ENCODE measurements at regions not wholly inside any gene's neighbourhood (a gene's known extent, or its start where the extent isn't known, plus 50 kb on each side); places are given as distances from the start of the nearest gene placed in this dataset.

DNA sequence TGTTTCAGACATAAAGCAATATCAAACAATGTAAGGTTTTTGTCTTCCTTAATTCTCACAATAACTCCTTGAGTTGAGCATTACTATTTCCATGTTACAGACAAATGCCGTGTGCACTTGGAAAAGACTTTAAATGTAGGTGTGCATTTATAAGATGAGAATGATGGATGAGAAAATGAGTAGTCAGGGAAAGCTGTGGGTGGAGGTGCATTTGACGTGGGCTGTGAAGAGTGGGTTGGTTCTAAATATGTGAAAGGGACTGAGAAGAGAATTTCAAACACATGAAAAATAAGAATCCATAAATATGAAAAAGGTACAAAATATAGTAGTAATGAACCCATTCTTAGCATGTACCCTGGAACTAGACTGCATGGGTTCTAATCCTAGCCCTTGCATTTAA is 171.6 kb upstream of the PPP2R2B start:
- TF ChIP-seq, protein P1, sequence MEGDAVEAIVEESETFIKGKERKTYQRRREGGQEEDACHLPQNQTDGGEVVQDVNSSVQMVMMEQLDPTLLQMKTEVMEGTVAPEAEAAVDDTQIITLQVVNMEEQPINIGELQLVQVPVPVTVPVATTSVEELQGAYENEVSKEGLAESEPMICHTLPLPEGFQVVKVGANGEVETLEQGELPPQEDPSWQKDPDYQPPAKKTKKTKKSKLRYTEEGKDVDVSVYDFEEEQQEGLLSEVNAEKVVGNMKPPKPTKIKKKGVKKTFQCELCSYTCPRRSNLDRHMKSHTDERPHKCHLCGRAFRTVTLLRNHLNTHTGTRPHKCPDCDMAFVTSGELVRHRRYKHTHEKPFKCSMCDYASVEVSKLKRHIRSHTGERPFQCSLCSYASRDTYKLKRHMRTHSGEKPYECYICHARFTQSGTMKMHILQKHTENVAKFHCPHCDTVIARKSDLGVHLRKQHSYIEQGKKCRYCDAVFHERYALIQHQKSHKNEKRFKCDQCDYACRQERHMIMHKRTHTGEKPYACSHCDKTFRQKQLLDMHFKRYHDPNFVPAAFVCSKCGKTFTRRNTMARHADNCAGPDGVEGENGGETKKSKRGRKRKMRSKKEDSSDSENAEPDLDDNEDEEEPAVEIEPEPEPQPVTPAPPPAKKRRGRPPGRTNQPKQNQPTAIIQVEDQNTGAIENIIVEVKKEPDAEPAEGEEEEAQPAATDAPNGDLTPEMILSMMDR (IDR thresholded peaks at IDR 0.05; ENCODE audit: poor library complexity, severe bottlenecking): no peak
- ATAC-seq (ENCODE audit: low read depth) (no peak), DNase-seq (ENCODE audit: low spot score) (no peak)
- no peaks in the 10 kb centered on the region for H3K27me3 ChIP-seq (ENCODE audit: insufficient read depth, poor library complexity, severe bottlenecking)
- no peak overlapping the region for H3K4me3 ChIP-seq (ENCODE audit: severe bottlenecking)
- no peaks in the 10 kb centered on the region for H3K36me3 ChIP-seq (ENCODE audit: low read depth)
- no peak overlapping the region for H3K27ac ChIP-seq (ENCODE audit: poor library complexity, severe bottlenecking)
- H3K9me3 ChIP-seq (ENCODE audit: severe bottlenecking): no peaks in the 10 kb centered on the region
- no peaks in the 10 kb centered on the region for H3K4me1 ChIP-seq (ENCODE audit: insufficient read depth, poor library complexity, severe bottlenecking)

DNA sequence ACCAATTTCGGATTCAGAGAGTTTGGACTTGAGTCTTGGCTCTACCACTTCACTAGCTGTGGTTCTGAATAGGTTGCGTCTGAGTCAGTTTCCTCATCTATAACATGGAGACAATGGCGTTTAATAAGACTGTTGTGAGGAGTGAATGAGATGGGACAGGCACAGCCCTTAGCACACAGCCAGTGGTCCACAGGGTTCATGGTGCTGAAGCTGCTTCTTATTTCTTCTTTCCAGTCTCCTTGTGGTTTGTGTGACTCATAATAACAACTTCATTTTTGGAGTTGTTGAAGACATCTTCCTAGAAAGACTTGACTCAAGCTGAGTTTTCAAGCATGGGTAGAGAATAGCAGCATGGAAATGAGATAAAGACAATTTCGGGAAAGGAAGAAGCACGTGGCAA is 172.6 kb upstream of the PPP2R2B start:
- H3K9me3 ChIP-seq (ENCODE audit: severe bottlenecking): no peaks in the 10 kb centered on the region
- no peaks in the 10 kb centered on the region for H3K4me1 ChIP-seq (ENCODE audit: insufficient read depth, poor library complexity, severe bottlenecking)
- TF ChIP-seq, protein P1 (IDR thresholded peaks at IDR 0.05; ENCODE audit: poor library complexity, severe bottlenecking): no peak
- peak; percentile 61; the same call in 1 of the 3 replicates for ATAC-seq (ENCODE audit: low read depth)
- H3K27ac ChIP-seq (ENCODE audit: poor library complexity, severe bottlenecking): no peak overlapping the region
- no peak overlapping the region for H3K4me3 ChIP-seq (ENCODE audit: severe bottlenecking)
- peaks cover 5% of the 10 kb centered on the region for H3K27me3 ChIP-seq (ENCODE audit: insufficient read depth, poor library complexity, severe bottlenecking)
- H3K36me3 ChIP-seq (ENCODE audit: low read depth): no peaks in the 10 kb centered on the region
- DNase-seq (ENCODE audit: low spot score): no peak

DNA sequence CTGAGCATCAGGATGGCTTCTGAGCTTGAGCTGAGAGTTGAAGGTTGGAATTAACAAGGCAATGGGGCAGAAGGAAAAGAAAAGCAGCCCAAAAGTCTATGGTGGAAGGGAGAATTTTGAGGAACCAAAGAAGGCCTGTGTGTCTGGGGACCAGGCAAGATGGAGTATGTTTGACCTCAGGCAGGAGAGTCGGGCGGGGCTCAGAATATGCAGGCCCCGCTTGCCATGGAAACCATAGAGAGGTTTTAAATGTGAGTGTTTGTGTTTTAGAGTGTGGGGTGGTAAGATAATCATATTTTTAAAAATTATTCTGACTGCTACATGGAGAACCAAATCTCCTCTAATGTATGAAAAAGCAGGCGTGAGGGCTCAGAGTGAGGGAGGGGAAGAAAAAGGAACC is 174.0 kb upstream of the PPP2R2B start:
- H3K27me3 ChIP-seq (ENCODE audit: insufficient read depth, poor library complexity, severe bottlenecking): peaks cover 8% of the 10 kb centered on the region
- TF ChIP-seq, protein P1 (IDR thresholded peaks at IDR 0.05; ENCODE audit: poor library complexity, severe bottlenecking): no peak
- no peak overlapping the region for H3K4me3 ChIP-seq (ENCODE audit: severe bottlenecking)
- ATAC-seq (ENCODE audit: low read depth) (no peak), DNase-seq (ENCODE audit: low spot score) (no peak)
- H3K4me1 ChIP-seq (ENCODE audit: insufficient read depth, poor library complexity, severe bottlenecking): no peaks in the 10 kb centered on the region
- H3K27ac ChIP-seq (ENCODE audit: poor library complexity, severe bottlenecking): no peak overlapping the region
- no peaks in the 10 kb centered on the region for H3K9me3 ChIP-seq (ENCODE audit: severe bottlenecking)
- H3K36me3 ChIP-seq (ENCODE audit: low read depth): no peaks in the 10 kb centered on the region

DNA sequence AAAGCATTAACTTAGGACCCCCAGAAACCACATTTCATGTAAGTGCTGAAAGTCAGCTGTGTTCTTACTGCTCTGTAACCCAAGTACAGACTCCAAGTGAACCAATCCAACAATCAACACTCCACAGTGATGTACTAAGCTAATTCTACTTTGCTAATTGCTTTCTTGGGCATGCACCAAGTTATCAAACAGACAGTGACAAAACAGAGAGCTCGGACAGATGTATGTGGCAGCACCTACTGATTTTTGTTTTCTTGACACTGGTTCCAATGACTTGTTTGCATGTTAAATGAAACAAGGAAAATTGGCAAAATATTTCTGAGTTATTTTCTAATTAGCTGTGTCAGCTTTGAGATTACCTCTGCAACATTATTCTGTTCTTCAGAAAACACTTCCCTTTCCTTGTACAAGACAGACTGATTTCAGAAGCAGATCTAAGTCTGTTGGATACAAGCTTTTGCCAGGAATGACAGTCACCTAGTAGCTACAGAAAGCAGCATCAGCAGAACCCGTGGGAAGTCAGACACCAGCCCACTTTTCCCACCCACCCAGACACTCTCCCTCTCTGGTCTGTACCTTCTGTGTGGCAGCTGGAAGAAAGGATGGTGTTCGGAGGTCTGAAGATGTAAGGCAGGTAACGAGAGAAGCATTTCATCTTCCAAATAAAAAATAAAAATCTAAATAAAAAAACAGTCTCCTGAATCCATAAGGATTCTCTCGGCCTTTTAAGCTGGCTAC is 176.7 kb upstream of the PPP2R2B start:
- Histone ChIP-seq H3K4me1 (ENCODE audit: insufficient read depth, poor library complexity, severe bottlenecking) (no peaks in the 10 kb centered on the region), H3K36me3 (ENCODE audit: low read depth) (no peaks in the 10 kb centered on the region), H3K4me3 (ENCODE audit: severe bottlenecking) (no peak overlapping the region), H3K27me3 (ENCODE audit: insufficient read depth, poor library complexity, severe bottlenecking) (peaks cover 8% of the 10 kb centered on the region), H3K27ac (ENCODE audit: poor library complexity, severe bottlenecking) (no peak overlapping the region), H3K9me3 (ENCODE audit: severe bottlenecking) (no peaks in the 10 kb centered on the region)
- TF ChIP-seq, protein P1 (IDR thresholded peaks at IDR 0.05; ENCODE audit: poor library complexity, severe bottlenecking): no peak
- DNase-seq (ENCODE audit: low spot score) (no peak), ATAC-seq (ENCODE audit: low read depth) (no peak)

DNA sequence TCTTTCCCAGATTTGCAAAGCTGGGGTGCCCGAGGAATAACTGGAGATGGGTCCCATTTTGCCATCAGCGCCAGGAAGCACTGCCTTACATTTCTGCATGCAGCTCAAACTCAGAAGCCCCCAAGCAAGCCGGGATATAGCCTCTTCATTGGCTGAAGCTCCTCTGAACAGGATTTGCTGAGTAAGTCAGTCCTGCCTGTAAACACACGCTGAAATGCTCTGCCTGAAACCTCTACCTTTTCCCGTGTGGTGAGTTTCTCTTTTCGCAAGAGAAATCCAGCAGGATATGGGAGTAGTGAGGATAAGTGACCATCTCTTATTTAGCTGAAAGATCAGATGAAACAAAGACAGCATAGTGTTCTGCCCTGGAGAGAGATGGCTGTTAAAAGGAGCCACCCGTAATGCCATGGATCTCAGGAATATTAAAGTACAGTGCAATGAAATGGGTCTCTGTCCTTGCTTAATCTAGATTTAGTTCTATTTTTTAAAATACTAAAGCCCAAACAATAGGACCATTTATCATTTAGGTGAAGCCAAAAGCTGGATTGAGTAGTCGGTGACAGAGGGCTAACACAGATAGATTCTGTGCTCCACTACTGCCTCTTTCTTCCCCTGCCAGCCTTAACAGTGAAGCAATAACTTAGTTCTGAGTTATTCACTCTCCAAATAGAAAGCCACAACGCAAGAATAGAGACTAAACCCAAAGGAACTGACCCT is 177.5 kb upstream of the PPP2R2B start:
- Histone ChIP-seq H3K27me3 (ENCODE audit: insufficient read depth, poor library complexity, severe bottlenecking) (peaks cover 8% of the 10 kb centered on the region), H3K27ac (ENCODE audit: poor library complexity, severe bottlenecking) (no peak overlapping the region), H3K4me3 (ENCODE audit: severe bottlenecking) (no peak overlapping the region), H3K36me3 (ENCODE audit: low read depth) (no peaks in the 10 kb centered on the region), H3K9me3 (ENCODE audit: severe bottlenecking) (no peaks in the 10 kb centered on the region), H3K4me1 (ENCODE audit: insufficient read depth, poor library complexity, severe bottlenecking) (no peaks in the 10 kb centered on the region)
- TF ChIP-seq, protein P1 (IDR thresholded peaks at IDR 0.05; ENCODE audit: poor library complexity, severe bottlenecking): no peak
- ATAC-seq (ENCODE audit: low read depth) (no peak; the same call in 2 of the 3 replicates), DNase-seq (ENCODE audit: low spot score) (no peak)
